Choroid plexus epithelial cell (primary cell): ENCODE measurements at regions not wholly inside any gene's neighbourhood (a gene's known extent, or its start where the extent isn't known, plus 50 kb on each side); places are given as distances from the start of the nearest gene placed in this dataset.

Source experiments
- DNase-seq: peaks from one replicate; pipeline ENCODE4 v3.0.0-alpha.2; 2010; ENCODE audit warnings: low read depth
- H3K4me3 ChIP-seq: 2 replicates; pipeline ENCODE4 v1.5.1; 2011; ENCODE audit warnings: low read depth, mild to moderate bottlenecking, control low read depth, low read length, moderate library complexity
- CTCF ChIP-seq: conservative IDR thresholded peaks from 2 replicates; pipeline ENCODE4 v1.5.1; 2011; ENCODE audit warnings: low read depth, mild to moderate bottlenecking, control low read depth, inconsistent platforms, low read length, moderate library complexity

DNA sequence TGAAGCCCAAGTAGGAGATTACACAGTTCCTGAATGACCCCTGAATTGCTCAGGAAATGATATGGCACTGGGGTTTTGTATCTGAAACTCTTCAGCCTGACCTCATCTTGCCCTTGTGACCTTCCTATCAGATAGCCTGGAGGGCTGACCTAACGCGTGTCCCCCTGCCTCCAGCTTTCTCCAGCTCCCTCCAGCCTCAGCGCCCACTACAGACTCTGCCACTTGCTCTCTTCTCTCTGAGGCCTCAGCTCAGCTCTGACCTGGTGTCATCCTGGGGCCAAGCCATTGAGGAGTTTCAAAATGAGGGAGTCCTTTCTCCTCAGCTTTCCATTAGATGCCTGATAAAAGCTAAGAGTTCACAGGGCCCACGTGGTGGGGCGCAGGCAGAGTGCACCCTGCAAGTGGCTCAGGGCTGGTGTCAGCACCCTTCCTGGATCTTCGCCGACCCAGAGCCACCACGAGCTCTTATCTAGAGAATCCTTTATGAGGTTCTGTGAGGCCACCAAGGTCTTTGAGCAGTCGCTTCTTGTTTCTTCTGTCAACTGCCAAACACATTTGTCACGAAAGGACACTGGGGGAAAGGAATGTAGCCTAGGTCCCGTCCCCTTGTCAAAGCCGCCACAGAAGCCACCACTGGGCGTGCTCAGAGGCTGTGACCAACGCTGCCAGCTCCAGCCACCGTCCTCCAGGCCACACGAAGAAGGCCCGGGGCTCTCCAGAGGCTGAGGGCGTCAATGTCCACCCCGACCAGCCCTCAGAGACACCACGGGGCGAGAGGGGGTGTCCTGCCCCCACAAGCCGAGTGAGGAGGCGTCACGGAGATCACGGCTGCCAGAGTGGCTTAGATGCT is 131.3 kb upstream of the GPC1 start:
- no peak for DNase-seq
- no peak for TF ChIP-seq CTCF
- no peak overlapping the region for H3K4me3 ChIP-seq

- DNase-seq = no peak
- H3K4me3 ChIP-seq = no peak overlapping the region
- TF ChIP-seq CTCF = no peak
These were observed 130.7 kb upstream of the GPC1 start for GRCh38 chr2:240304746-240305161.

DNA sequence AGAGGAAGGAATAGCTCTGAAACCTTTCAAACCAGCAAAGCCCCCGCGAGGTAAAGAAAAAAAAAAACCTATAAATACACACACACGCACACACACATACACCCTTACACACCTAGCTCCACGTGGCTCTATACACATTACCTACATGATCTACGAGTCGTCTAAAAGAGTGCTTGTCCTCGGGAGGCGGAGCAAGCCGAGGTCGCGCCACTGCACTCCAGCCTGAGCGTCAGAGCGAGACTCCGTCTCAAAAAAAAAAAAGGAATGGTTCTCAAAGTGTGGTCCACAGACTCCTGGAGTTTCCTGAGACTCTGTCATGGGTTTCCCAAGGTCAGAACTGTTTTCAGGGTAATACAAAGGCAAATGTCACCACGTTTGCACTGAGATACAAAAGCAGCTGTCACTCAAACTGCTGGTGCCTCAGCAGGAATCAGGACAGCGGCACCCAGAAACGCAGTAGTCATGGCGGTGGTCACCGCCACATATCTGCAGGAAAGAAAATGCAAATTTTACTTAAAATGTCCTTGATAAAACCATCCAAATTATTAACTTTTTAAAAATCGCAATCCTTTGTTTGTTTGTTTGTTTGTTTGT is 130.0 kb upstream of the GPC1 start:
- H3K4me3 ChIP-seq = no peak overlapping the region
- no peak for TF ChIP-seq CTCF

DNA sequence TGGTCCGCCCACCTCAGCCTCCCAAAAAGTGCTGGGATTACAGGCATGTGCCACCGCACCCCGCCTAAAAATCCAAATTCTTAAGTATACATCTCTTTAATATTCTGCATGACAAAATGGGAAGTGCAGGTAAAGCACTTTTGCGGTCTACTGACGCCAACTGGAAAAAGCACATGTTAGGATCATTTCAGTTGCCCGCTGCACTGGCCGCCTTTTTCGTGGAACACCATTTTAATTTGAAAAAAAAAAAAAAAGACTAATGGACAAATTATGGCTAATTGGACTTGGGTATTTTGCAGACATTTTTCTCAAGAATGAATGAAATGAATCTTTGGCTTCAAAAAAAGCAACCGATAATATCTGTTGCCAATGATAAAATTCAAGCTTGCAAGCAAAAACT is 129.3 kb upstream of the GPC1 start:
- TF ChIP-seq CTCF = no peak
- no peak overlapping the region for H3K4me3 ChIP-seq
- DNase-seq = no peak

More for the DNA sequence above, 130.0 kb upstream of the GPC1 start:
- no peak for DNase-seq

DNA sequence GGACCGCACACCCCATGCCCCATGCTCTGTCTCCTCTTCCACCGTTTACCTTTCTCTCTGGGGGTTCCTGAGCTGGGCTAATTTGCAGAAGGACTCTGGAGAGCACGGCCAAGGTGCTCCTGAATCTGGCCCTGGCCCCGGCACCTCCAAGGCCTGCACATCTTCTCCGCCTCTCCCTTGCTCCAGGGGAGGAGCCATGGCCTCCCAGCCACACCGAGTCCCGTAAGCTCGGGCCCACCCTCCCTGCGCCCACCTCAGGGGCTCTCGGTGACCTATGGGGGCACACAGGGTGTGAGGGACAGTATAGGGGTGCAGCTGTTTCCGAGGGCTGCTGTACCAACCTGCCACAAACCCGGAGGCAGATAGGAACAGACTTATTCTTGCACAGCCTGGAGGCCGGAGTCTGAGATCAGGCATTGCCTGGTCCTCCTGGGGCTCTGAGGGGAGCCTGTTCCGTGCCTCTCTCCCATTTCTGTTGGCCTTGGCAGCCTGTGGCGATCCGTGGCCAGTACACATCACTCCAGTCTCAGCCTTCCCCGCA is 127.3 kb upstream of the GPC1 start:
- no peak overlapping the region for H3K4me3 ChIP-seq
- DNase-seq = no peak
- TF ChIP-seq CTCF = no peak

- no peak overlapping the region for H3K4me3 ChIP-seq
- no peak for DNase-seq
- TF ChIP-seq CTCF = no peak
These were observed 126.2 kb upstream of the GPC1 start for GRCh38 chr2:240309214-240309613.
